Rectal smooth muscle tissue (tissue), 1 donor: ENCODE measurements at regions not wholly inside any gene's neighbourhood (a gene's known extent, or its start where the extent isn't known, plus 50 kb on each side); places are given as distances from the start of the nearest gene placed in this dataset.

ENCODE experiments used
- H3K27ac ChIP-seq: one replicate; pipeline ENCODE4 v1.7.0; 2013; ENCODE audit warnings: low read depth, low read length, inconsistent platforms
- H3K27me3 ChIP-seq: one replicate; pipeline ENCODE4 v1.7.0; 2013; ENCODE audit warnings: low read length; ENCODE audit not compliant: control insufficient read depth, insufficient read depth
- H3K36me3 ChIP-seq: one replicate; pipeline ENCODE4 v1.7.0; 2013; ENCODE audit warnings: low read length; ENCODE audit not compliant: control insufficient read depth, insufficient read depth
- H3K4me1 ChIP-seq: one replicate; pipeline ENCODE4 v1.7.0; 2013; ENCODE audit warnings: low read length; ENCODE audit not compliant: control insufficient read depth, insufficient read depth
- H3K4me3 ChIP-seq: one replicate; pipeline ENCODE4 v1.7.0; 2013; ENCODE audit warnings: low read length
- H3K9ac ChIP-seq: one replicate; pipeline ENCODE4 v1.7.0; 2013; ENCODE audit warnings: low read length

- Histone ChIP-seq H3K4me3 (no peak overlapping the region), H3K9ac (no peak overlapping the region), H3K4me1 (no peaks in the 10 kb centered on the region), H3K27ac (no peak overlapping the region), H3K27me3 (no peaks in the 10 kb centered on the region), H3K36me3 (no peaks in the 10 kb centered on the region)
These were observed 164.9 kb upstream of the USP25 start for GRCh38 chr21:15564907-15565306.

GRCh38 chr21:15566703-15567102, 163.1 kb upstream of the USP25 start:
- Histone ChIP-seq H3K27ac (no peak overlapping the region), H3K27me3 (no peaks in the 10 kb centered on the region), H3K4me1 (no peaks in the 10 kb centered on the region), H3K36me3 (no peaks in the 10 kb centered on the region), H3K9ac (no peak overlapping the region), H3K4me3 (no peak overlapping the region)

- no peak overlapping the region for H3K27ac ChIP-seq
- no peaks in the 10 kb centered on the region for H3K4me1 ChIP-seq
- no peaks in the 10 kb centered on the region for H3K27me3 ChIP-seq
- H3K36me3 ChIP-seq: no peaks in the 10 kb centered on the region
- H3K9ac ChIP-seq: no peak overlapping the region
- H3K4me3 ChIP-seq: no peak overlapping the region
These were observed 162.6 kb upstream of the USP25 start for GRCh38 chr21:15567191-15567590.

- no peaks in the 10 kb centered on the region for H3K4me1 ChIP-seq
- H3K27me3 ChIP-seq: no peaks in the 10 kb centered on the region
- no peak overlapping the region for H3K27ac ChIP-seq
- no peaks in the 10 kb centered on the region for H3K36me3 ChIP-seq
- no peak overlapping the region for H3K9ac ChIP-seq
- H3K4me3 ChIP-seq: no peak overlapping the region
These were observed 161.3 kb upstream of the USP25 start for GRCh38 chr21:15568516-15568915.

- Histone ChIP-seq H3K27me3 (no peaks in the 10 kb centered on the region), H3K4me3 (no peak overlapping the region), H3K4me1 (no peaks in the 10 kb centered on the region), H3K27ac (no peak overlapping the region), H3K9ac (no peak overlapping the region), H3K36me3 (no peaks in the 10 kb centered on the region)
These were observed 142.9 kb upstream of the USP25 start for GRCh38 chr21:15586752-15587427.

- no peak overlapping the region for H3K27ac ChIP-seq
- no peak overlapping the region for H3K9ac ChIP-seq
- H3K36me3 ChIP-seq: no peaks in the 10 kb centered on the region
- H3K4me3 ChIP-seq: no peak overlapping the region
- H3K4me1 ChIP-seq: no peaks in the 10 kb centered on the region
- H3K27me3 ChIP-seq: no peaks in the 10 kb centered on the region
These were observed 137.4 kb upstream of the USP25 start for GRCh38 chr21:15592271-15592860.

GRCh38 chr21:15592957-15593356, 136.8 kb upstream of the USP25 start:
- H3K27ac ChIP-seq: no peak overlapping the region

GRCh38 chr21:15601390-15601789, 128.4 kb upstream of the USP25 start:
- Histone ChIP-seq H3K9ac (no peak overlapping the region), H3K4me3 (no peak overlapping the region), H3K27me3 (no peaks in the 10 kb centered on the region), H3K4me1 (no peaks in the 10 kb centered on the region), H3K27ac (no peak overlapping the region), H3K36me3 (no peaks in the 10 kb centered on the region)

More at GRCh38 chr21:15592957-15593356, 136.8 kb upstream of the USP25 start:
- H3K4me1 ChIP-seq: no peaks in the 10 kb centered on the region
- no peaks in the 10 kb centered on the region for H3K27me3 ChIP-seq
- H3K4me3 ChIP-seq: no peak overlapping the region
- no peaks in the 10 kb centered on the region for H3K36me3 ChIP-seq
- H3K9ac ChIP-seq: no peak overlapping the region

- H3K9ac ChIP-seq: no peak overlapping the region
- H3K36me3 ChIP-seq: no peaks in the 10 kb centered on the region
- no peaks in the 10 kb centered on the region for H3K4me1 ChIP-seq
- no peak overlapping the region for H3K27ac ChIP-seq
- no peak overlapping the region for H3K4me3 ChIP-seq
- H3K27me3 ChIP-seq: no peaks in the 10 kb centered on the region
These were observed 125.4 kb upstream of the USP25 start for GRCh38 chr21:15604413-15604812.

GRCh38 chr21:15614766-15615165, 115.0 kb upstream of the USP25 start:
- H3K36me3 ChIP-seq: no peaks in the 10 kb centered on the region
- no peak overlapping the region for H3K9ac ChIP-seq
- H3K27me3 ChIP-seq: no peaks in the 10 kb centered on the region
- no peak overlapping the region for H3K27ac ChIP-seq
- H3K4me3 ChIP-seq: no peak overlapping the region
- no peaks in the 10 kb centered on the region for H3K4me1 ChIP-seq

GRCh38 chr21:15616864-15617574, 112.8 kb upstream of the USP25 start:
- Histone ChIP-seq H3K27me3 (no peaks in the 10 kb centered on the region), H3K9ac (no peak overlapping the region), H3K36me3 (no peaks in the 10 kb centered on the region), H3K4me1 (no peaks in the 10 kb centered on the region), H3K27ac (no peak overlapping the region), H3K4me3 (no peak overlapping the region)

- Histone ChIP-seq H3K4me3 (no peak overlapping the region), H3K27me3 (no peaks in the 10 kb centered on the region), H3K9ac (no peak overlapping the region), H3K4me1 (no peaks in the 10 kb centered on the region), H3K36me3 (no peaks in the 10 kb centered on the region), H3K27ac (no peak overlapping the region)
These were observed 111.8 kb upstream of the USP25 start for GRCh38 chr21:15617964-15618363.

- no peaks in the 10 kb centered on the region for H3K4me1 ChIP-seq
- no peaks in the 10 kb centered on the region for H3K27me3 ChIP-seq
- H3K27ac ChIP-seq: no peak overlapping the region
- H3K4me3 ChIP-seq: no peak overlapping the region
- no peak overlapping the region for H3K9ac ChIP-seq
- H3K36me3 ChIP-seq: no peaks in the 10 kb centered on the region
These were observed 108.9 kb upstream of the USP25 start for GRCh38 chr21:15620892-15621291.
